ENCODE measurements at regions not wholly inside any gene's neighbourhood (a gene's known extent, or its start where the extent isn't known, plus 50 kb on each side); places are given as distances from the start of the nearest gene placed in this dataset.
"Not testable (repeated sequence)": the region's sequence is repeated elsewhere in the genome, so short reads cannot be mapped to it uniquely, and the experiment has no call there.

GRCh38 chr15:26119322-26119721 lies 256.2 kb upstream of the ATP10A start:
- DNase-seq = no peak

DNA sequence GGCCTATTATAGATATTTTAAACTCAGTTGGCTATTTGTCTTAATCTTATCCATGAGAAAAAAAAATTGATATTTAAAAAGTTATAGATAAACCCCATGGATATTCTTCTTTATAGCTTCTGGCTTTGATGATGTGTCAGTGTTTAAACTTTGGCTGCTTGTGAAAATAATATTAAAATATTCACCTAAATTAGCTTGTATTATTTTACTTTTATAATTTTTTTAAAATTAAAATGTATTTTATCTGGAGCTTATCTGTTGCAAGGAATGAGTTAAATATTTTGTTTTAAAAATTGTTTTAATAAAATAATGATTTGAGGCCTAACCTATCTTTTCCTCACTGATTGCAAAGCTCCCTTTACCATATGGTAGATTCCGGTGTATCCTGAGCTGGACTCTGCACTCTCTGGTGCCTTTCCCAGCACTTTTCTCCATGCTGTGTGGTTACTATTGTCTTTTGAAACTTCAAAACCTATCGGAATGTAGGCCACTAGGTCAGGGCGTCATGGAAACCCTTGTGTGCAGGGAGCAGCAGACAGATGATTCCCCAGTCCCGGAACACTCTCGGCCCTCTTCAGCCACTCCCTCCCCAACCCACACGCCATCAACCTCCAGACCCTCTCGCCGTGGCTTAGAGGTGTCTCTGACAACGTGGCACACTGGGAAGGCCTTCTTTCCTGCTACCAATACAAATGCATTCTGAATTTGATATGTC lies 252.3 kb upstream of the ATP10A start:
- peak in 1 of 14 donors; percentile 3 for DNase-seq

DNA sequence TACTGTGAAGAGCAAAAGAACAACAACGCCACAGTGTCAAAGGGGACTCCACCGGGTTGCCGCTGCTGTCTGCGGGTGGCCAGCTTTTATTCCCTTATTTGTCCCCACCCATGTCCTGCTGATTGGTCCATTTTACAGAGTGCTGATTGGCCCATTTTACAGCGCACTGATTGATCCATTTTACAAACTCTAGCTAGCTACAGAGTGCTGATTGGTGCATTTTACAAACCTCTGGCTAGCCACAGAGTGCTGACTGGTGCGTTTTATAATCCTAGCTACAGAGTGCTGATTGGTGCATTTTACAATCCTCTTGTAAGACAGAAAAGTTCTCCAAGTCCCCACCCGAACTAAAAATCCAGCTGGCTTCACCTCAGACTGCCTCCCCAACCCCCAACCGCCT lies 251.0 kb upstream of the ATP10A start:
- DNase-seq = not testable (repeated sequence)

- no peak for DNase-seq
Measured at GRCh38 chr15:26113296-26113695, 250.2 kb upstream of the ATP10A start.

DNA sequence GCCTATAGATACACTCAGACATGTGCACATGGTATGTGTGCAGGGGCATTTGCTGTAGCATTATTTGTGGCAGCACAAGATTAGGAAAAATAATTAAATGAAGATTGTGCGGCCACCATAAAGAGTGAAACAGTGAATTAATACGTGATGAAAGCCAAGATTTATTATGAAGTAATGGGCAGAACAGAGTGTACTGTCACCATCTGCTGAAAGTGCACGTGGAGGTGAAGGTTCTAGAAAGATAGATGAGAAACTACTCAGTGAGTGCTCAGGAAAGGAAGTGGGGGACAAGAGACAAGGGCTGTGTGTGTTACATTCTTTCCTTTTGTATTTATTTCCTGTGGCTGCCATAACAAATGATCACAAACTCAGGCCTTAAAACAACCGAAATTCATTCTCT lies 246.1 kb upstream of the ATP10A start:
- DNase-seq = no peak

DNA sequence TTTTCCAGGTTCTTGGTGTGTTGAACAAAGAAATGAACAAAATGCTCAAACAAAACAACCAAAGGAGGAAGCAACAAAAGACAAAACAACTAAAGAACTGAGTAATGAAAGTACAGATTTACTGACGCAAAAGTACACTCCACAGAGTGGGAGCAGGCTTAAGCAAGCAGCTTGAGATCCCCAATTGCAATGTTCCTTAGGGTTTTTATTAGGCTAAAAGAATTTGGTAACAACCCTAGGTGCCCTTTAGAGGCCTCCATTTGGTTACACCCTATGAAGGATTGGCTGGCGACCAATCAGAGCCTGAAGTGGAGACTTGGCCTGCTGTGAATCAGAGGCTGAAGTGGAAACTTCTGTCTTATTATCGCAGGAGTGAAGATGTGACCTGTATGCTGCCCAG lies 243.4 kb upstream of the ATP10A start:
- DNase-seq = no peak

- DNase-seq = no peak
Measured at GRCh38 chr15:26103002-26103404, 239.9 kb upstream of the ATP10A start.

- DNase-seq = no peak
Measured at GRCh38 chr15:26102365-26102764, 239.2 kb upstream of the ATP10A start.

GRCh38 chr15:26101443-26101842 lies 238.3 kb upstream of the ATP10A start:
- no peak for DNase-seq

GRCh38 chr15:26098801-26099200 lies 235.7 kb upstream of the ATP10A start:
- no peak for DNase-seq

GRCh38 chr15:26097216-26097615 lies 234.1 kb upstream of the ATP10A start:
- DNase-seq = no peak

DNA sequence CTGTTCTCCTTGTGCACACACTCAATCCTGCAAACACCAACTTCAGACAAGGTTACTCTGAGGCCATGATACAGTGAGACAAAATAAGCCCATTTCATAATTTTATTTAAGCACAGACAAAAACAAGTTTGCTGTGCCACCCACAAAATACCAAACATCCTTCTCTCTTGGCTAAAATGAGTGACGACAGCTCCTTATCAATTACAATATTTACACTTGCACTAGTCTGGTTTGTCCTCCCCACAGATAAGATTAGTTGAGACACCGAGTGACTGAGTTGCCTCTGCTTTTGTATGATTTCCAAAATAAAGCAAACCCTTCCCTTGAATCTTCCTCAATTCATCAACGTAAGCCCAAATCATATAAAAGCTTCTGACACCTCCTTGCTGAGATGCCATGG lies 233.5 kb upstream of the ATP10A start:
- no peak for DNase-seq

DNA sequence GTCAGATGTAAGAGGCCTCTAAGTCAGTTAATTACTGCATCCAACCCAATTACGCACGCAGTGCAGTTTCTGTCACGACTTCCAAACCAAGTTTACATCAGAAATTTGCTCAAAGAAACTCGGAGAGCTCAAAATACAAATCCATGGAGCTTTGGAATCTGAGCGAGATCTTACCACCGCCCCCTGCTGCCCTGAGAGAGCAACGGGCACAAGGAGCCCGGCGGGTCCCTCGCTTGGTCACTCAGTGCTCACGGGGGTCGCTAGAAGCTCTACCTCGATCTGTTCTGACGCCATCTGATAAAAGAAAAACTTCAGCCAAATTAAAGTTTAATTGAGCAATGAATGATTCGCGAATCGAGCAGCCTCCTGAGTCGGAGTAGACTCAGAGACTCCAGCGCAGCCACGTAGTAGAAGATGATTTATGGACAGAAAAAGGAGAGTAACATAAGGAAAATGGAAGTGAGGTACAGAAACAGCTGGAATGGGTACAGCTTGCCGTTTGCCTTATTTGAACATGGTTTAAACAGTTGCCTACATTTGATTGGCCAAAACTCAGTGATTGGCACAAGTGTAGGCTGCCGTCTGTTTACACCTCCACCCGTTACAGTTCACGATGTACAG lies 232.7 kb upstream of the ATP10A start:
- DNase-seq = no peak

DNA sequence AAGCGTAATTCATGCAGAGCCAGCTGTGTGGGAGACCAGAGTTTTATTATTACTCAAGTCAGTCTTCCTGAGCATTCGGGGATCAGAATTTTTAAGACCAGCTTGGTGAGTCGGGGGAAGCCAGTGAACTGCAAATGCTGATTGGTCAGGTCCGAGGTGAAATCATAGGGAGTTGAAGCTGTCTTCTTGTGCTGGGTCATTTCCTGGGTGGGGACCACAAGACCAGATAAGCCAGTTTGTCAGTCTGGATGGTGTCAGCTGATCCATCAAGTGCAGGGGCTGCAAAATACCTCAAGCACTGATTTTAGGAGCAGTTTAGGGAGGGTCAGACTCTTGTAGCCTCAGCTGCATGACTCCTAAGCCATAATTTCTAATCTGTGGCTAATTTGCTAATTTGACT lies 228.1 kb upstream of the ATP10A start:
- DNase-seq = no peak

- no peak for DNase-seq
Measured at GRCh38 chr15:26087881-26088280, 224.8 kb upstream of the ATP10A start.

GRCh38 chr15:26087395-26087794 lies 224.3 kb upstream of the ATP10A start:
- no peak for DNase-seq

GRCh38 chr15:26084771-26085170 lies 221.6 kb upstream of the ATP10A start:
- DNase-seq = no peak

- DNase-seq = peak in 1 of 14 donors; percentile 31
Measured at GRCh38 chr15:26083896-26084295, 220.8 kb upstream of the ATP10A start.

DNA sequence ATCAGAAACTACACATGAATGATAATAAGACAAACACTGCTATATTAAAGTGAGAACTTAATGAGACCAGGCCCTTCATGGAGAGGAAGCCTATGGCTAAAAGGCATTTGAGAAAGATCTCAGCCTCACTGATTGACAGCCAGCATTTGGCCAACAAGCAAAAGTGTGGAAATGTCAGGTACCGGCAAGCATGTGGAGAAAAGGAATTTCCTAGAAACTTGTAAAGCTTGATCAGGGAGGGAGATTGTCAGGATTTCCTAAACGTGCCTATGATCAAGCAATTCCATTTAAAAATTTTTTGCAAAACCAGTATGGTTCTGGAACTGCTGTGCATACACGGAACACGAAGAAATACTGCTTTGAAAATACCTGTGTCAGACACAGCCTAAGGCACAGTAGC lies 220.3 kb upstream of the ATP10A start:
- DNase-seq = peak in 1 of 14 donors; percentile 35

- DNase-seq = peak; percentile 84 to 98 (median 95)
Measured at GRCh38 chr15:26082221-26083109, 219.3 kb upstream of the ATP10A start.

DNA sequence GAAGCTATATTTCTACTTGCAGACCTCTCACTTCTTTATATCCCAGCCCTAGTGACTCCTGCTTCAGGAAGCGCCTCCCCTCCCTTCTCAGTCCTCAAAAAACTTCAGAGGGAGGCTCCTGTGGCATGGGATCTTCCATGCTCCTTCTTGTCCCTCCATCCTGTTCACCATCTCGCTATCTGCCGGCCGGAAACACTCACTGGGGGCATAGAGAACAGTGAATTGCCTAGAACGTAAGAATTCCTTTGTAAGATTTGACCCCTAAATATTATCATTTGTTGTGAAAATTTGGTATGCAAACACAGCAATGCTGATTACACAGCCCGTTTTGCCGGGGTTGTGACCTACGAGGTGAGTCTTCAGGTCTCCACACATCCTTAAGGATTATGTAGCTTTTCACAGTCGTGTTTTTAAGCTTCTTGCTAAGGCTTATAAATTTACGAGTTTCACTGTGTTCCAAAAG lies 218.7 kb upstream of the ATP10A start:
- peak in 3 of 14 donors; percentile 20 to 70 (median 59) for DNase-seq

DNA sequence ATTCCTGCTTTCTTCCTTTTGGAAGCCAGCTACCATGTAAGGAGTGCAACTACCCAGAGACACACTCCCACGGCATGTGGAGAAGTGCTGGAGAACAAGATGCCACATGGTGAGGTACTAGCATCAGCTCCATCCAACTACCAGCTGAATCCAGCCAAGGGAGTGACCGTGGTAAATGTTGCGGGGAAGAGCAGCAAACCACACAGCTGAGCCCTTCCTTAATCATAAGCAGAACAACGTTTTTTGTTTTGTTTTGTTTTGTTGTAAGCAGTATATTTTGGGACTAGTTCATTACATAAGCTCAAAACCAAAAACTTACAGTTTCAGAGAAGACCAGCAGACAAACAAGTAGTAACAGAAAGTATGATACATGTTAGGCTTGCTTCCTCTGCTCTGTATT lies 212.6 kb upstream of the ATP10A start:
- no peak for DNase-seq

All from C1 segment of cervical spinal cord (tissue), 14 donors.